Esophagus mucosa (tissue), 1 donor: ENCODE measurements at regions not wholly inside any gene's neighbourhood (a gene's known extent, or its start where the extent isn't known, plus 50 kb on each side); places are given as distances from the start of the nearest gene placed in this dataset.
"Not testable (repeated sequence)": the region's sequence is repeated elsewhere in the genome, so short reads cannot be mapped to it uniquely, and the experiment has no call there.

Experiments
- ATAC-seq: fragments of 200-7000 bp; cut with Tn5 transposase; one replicate; pipeline ENCODE4 v1.9.1; 2020
- donor health status: DM: yes; HTN: yes; CAD: no.

- no peak for ATAC-seq
Observed at GRCh38 chr12:93219947-93220346, 157.8 kb upstream of the NUDT4 start.

- ATAC-seq: no peak
Observed at GRCh38 chr12:93221841-93222240, 155.9 kb upstream of the NUDT4 start.

- ATAC-seq: no peak
Observed at GRCh38 chr12:93223440-93224426, 154.0 kb upstream of the NUDT4 start.

GRCh38 chr12:93225094-93225493 is 152.6 kb upstream of the NUDT4 start:
- no peak for ATAC-seq

- ATAC-seq: no peak
Observed at GRCh38 chr12:93226361-93226760, 151.4 kb upstream of the NUDT4 start.

- peak; percentile 75 for ATAC-seq
Observed at GRCh38 chr12:93229494-93230325, 148.0 kb upstream of the NUDT4 start.

- no peak for ATAC-seq
Observed at GRCh38 chr12:93230326-93230720, 147.4 kb upstream of the NUDT4 start.

- no peak for ATAC-seq
Observed at GRCh38 chr12:93231938-93232337, 145.8 kb upstream of the NUDT4 start.

- ATAC-seq: no peak
Observed at GRCh38 chr12:93234641-93235040, 143.1 kb upstream of the NUDT4 start.

- ATAC-seq: no peak
Observed at GRCh38 chr12:93235881-93236280, 141.8 kb upstream of the NUDT4 start.

GRCh38 chr12:93237235-93237915 is 140.3 kb upstream of the NUDT4 start:
- ATAC-seq: peak; percentile 28

- ATAC-seq: not testable (repeated sequence)
Observed at GRCh38 chr12:93238512-93239262, 139.0 kb upstream of the NUDT4 start.

- not testable (repeated sequence) for ATAC-seq
Observed at GRCh38 chr12:93239789-93240188, 137.9 kb upstream of the NUDT4 start.

GRCh38 chr12:93242154-93242972 is 135.4 kb upstream of the NUDT4 start:
- ATAC-seq: no peak

GRCh38 chr12:93243382-93243688 is 134.4 kb upstream of the NUDT4 start:
- no peak for ATAC-seq

GRCh38 chr12:93243689-93244513 is 133.8 kb upstream of the NUDT4 start:
- peak; percentile 94 for ATAC-seq

GRCh38 chr12:93244514-93245077 is 133.1 kb upstream of the NUDT4 start:
- no peak for ATAC-seq

- ATAC-seq: no peak
Observed at GRCh38 chr12:93245543-93245942, 132.2 kb upstream of the NUDT4 start.

GRCh38 chr12:93247313-93247991 is 130.3 kb upstream of the NUDT4 start:
- ATAC-seq: no peak
